ENCODE measurements at regions not wholly inside any gene's neighbourhood (a gene's known extent, or its start where the extent isn't known, plus 50 kb on each side); places are given as distances from the start of the nearest gene placed in this dataset.

DNA sequence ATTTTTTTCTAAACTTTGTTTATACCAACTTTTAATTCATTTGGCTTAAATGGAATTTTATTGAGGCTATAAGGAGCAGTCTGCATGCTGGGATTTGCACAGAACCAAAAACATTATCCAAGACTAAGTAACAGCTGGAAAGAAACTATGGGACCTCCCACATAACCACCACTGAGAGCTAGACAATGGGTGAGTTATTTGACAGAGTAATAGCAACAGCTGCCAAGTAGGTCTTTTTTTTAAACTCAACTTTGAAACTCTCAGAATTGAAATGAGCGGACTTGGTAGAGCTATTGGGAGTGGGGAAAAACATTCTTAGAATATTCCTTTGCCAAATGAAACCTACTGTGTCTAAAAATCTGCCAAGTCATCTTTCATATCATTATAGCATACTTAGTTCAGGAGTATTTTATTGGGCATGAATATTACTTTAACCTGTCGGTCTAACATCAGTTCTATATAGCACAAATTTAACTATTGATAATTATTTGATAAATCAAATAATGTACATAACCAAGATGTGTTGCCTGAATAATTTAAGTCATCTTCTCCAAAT is 1428.0 kb downstream of the PCDH7 start:
- Mint-ChIP-seq H3K4me1 (ENCODE audit: low read depth, unreplicated experiment) (no peaks in the 10 kb centered on the region), H3K4me3 (ENCODE audit: unreplicated experiment) (no peak overlapping the region), H3K27ac (ENCODE audit: unreplicated experiment) (no peak overlapping the region), H3K9me3 (ENCODE audit: unreplicated experiment) (no peaks in the 10 kb centered on the region), H3K36me3 (ENCODE audit: insufficient read depth, unreplicated experiment) (no peaks in the 10 kb centered on the region), H3K27me3 (ENCODE audit: insufficient read depth, unreplicated experiment) (peaks cover 2% of the 10 kb centered on the region)
- H3K9me3 ChIP-seq: no peaks in the 10 kb centered on the region
- no peak for TF ChIP-seq CTCF (IDR thresholded peaks at IDR 0.05; ENCODE audit: insufficient read depth in 1 of 2, low read depth in 1 of 2, low read length in 1 of 2, severe bottlenecking in 1 of 2, unreplicated experiment in 1 of 2)
- intact Hi-C loops (cut with micrococcal nuclease; ENCODE audit: unreplicated experiment): no loop called here
- no TSS peak for BruUV-seq (replicated peaks)
- ChIA-PET POLR2A (no interaction called here), CTCF (no interaction called here)
- no peaks in the 10 kb centered on the region for H3K4me1 ChIP-seq
- H3K27me3 ChIP-seq (replicated peaks; ENCODE audit: control insufficient read depth, insufficient read depth, low read length): no peaks in the 10 kb centered on the region
- H3K4me3 ChIP-seq (ENCODE audit: low read depth, low read length): no peak overlapping the region
- DNase-seq: no peak
- no peaks in the 10 kb centered on the region for H3K36me3 ChIP-seq (ENCODE audit: control insufficient read depth, insufficient read depth, low read length)

GRCh38 chr4:32158961-32159360 is 1438.8 kb downstream of the PCDH7 start:
- H3K36me3 ChIP-seq (ENCODE audit: control insufficient read depth, insufficient read depth, low read length): no peaks in the 10 kb centered on the region
- no peak for TF ChIP-seq CTCF (IDR thresholded peaks at IDR 0.05; ENCODE audit: insufficient read depth in 1 of 2, low read depth in 1 of 2, low read length in 1 of 2, severe bottlenecking in 1 of 2, unreplicated experiment in 1 of 2)
- no peak overlapping the region for H3K4me3 ChIP-seq (ENCODE audit: low read depth, low read length)
- no peaks in the 10 kb centered on the region for H3K36me3 Mint-ChIP-seq (ENCODE audit: insufficient read depth, unreplicated experiment)
- no peak overlapping the region for H3K27ac Mint-ChIP-seq (ENCODE audit: unreplicated experiment)
- H3K4me1 Mint-ChIP-seq (ENCODE audit: low read depth, unreplicated experiment): no peaks in the 10 kb centered on the region
- DNase-seq: no peak
- ChIA-PET POLR2A (no interaction called here), CTCF (no interaction called here)
- no peaks in the 10 kb centered on the region for H3K4me1 ChIP-seq
- intact Hi-C loops (cut with micrococcal nuclease; ENCODE audit: unreplicated experiment): no loop called here
- no peaks in the 10 kb centered on the region for H3K9me3 Mint-ChIP-seq (ENCODE audit: unreplicated experiment)
- no peak overlapping the region for H3K4me3 Mint-ChIP-seq (ENCODE audit: unreplicated experiment)
- no peaks in the 10 kb centered on the region for H3K27me3 ChIP-seq (replicated peaks; ENCODE audit: control insufficient read depth, insufficient read depth, low read length)
- H3K9me3 ChIP-seq: no peaks in the 10 kb centered on the region
- no TSS peak for BruUV-seq (replicated peaks)
- H3K27me3 Mint-ChIP-seq (ENCODE audit: insufficient read depth, unreplicated experiment): no peaks in the 10 kb centered on the region

DNA sequence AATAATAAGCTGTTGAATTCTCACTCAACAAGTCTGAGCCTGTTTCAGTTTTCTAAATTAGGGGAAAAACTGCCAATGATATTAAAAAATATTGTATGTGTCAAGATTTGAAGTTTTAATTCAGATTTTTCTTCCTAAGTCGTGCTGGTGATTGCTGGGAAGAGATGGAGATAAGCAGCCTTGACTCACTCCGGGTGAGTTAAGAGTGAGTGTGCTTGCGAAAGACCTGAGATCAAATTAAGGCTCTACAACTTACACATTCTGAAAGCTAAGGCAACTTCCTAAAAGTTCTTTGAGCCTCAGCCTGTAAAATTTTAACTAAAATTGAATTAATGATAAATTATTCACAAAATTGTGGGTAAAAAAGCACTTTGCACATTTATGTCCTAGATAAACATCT is 1441.2 kb downstream of the PCDH7 start:
- Mint-ChIP-seq H3K36me3 (ENCODE audit: insufficient read depth, unreplicated experiment) (no peaks in the 10 kb centered on the region), H3K4me3 (ENCODE audit: unreplicated experiment) (no peak overlapping the region), H3K27ac (ENCODE audit: unreplicated experiment) (no peak overlapping the region), H3K4me1 (ENCODE audit: low read depth, unreplicated experiment) (no peaks in the 10 kb centered on the region), H3K27me3 (ENCODE audit: insufficient read depth, unreplicated experiment) (no peaks in the 10 kb centered on the region), H3K9me3 (ENCODE audit: unreplicated experiment) (no peaks in the 10 kb centered on the region)
- Histone ChIP-seq H3K4me1 (no peaks in the 10 kb centered on the region), H3K36me3 (ENCODE audit: control insufficient read depth, insufficient read depth, low read length) (no peaks in the 10 kb centered on the region), H3K4me3 (ENCODE audit: low read depth, low read length) (no peak overlapping the region), H3K27me3 (replicated peaks; ENCODE audit: control insufficient read depth, insufficient read depth, low read length) (no peaks in the 10 kb centered on the region), H3K9me3 (no peaks in the 10 kb centered on the region)
- no peak for TF ChIP-seq CTCF (IDR thresholded peaks at IDR 0.05; ENCODE audit: insufficient read depth in 1 of 2, low read depth in 1 of 2, low read length in 1 of 2, severe bottlenecking in 1 of 2, unreplicated experiment in 1 of 2)
- ChIA-PET CTCF (no interaction called here), POLR2A (no interaction called here)
- intact Hi-C loops (cut with micrococcal nuclease; ENCODE audit: unreplicated experiment): no loop called here
- DNase-seq: no peak
- BruUV-seq (replicated peaks): no TSS peak

Measured in Caco-2 (cell line).